ENCODE measurements at regions not wholly inside any gene's neighbourhood (a gene's known extent, or its start where the extent isn't known, plus 50 kb on each side); places are given as distances from the start of the nearest gene placed in this dataset.

DNA sequence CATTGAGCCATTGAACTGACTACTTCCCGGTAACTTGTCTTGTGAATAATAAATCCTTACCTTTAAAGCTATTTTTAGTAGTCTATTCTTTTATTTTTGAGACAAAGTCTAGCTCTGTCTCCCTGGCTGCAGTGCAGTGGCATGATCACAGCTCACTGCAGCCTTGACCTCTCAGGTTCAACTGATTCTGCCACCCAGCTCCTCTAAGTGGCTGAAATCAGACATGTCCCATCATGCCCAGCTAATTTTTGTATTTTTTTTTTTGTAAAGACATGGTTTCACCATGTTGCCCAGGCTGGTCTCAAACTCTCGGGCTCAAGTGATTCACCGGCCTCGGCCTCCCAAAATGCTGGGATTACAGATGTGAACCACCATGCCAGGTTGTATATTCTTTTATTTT is 59.3 kb upstream of the PTGS2 start:
- Histone ChIP-seq H3K36me3 (ENCODE audit: control insufficient read depth, insufficient read depth, low read length) (no peaks in the 10 kb centered on the region), H3K9me3 (replicated peaks; ENCODE audit: control insufficient read depth, insufficient read depth, low read depth, low read length) (no peaks in the 10 kb centered on the region; the same call in 1 of the 2 replicates), H3K9me1 (ENCODE audit: control insufficient read depth, insufficient read depth, low read length) (no peaks in the 10 kb centered on the region), H3K4me3 (no peak overlapping the region), H3K27me3 (ENCODE audit: control insufficient read depth in 2 of 2, insufficient read depth in 2 of 2, low read length in 2 of 2) (no peaks in the 10 kb centered on the region), H2AFZ (ENCODE audit: low read depth, low read length) (no peak overlapping the region), H3K4me1 (replicated peaks in 1 of 2; ENCODE audit: control insufficient read depth in 2 of 2, insufficient read depth in 2 of 2, low read length in 2 of 2) (no peaks in the 10 kb centered on the region), H3K4me2 (ENCODE audit: insufficient read depth, low read length) (no peak overlapping the region), H4K20me1 (replicated peaks; ENCODE audit: control insufficient read depth, insufficient read depth, low read length) (no peaks in the 10 kb centered on the region), H3K79me2 (ENCODE audit: control insufficient read depth, insufficient read depth, low read length) (no peaks in the 10 kb centered on the region), H3K9ac (ENCODE audit: insufficient read depth in 1 of 2, low read depth in 2 of 2, low read length in 2 of 2) (no peak overlapping the region), H3K27ac (ENCODE audit: extremely low read depth, low read depth, low read length) (no peak overlapping the region)
- in situ Hi-C loops (cut with MboI) = no loop called here
- TF ChIP-seq, protein P1, sequence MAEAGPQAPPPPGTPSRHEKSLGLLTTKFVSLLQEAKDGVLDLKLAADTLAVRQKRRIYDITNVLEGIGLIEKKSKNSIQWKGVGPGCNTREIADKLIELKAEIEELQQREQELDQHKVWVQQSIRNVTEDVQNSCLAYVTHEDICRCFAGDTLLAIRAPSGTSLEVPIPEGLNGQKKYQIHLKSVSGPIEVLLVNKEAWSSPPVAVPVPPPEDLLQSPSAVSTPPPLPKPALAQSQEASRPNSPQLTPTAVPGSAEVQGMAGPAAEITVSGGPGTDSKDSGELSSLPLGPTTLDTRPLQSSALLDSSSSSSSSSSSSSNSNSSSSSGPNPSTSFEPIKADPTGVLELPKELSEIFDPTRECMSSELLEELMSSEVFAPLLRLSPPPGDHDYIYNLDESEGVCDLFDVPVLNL (CRISPR knock-in tag; IDR thresholded peaks at IDR 0.05; ENCODE audit: low read depth) = no peak
- no peak for TF ChIP-seq RBM15 (IDR thresholded peaks at IDR 0.05; ENCODE audit: insufficient read depth, low read length)
- TF ChIP-seq, protein P2, sequence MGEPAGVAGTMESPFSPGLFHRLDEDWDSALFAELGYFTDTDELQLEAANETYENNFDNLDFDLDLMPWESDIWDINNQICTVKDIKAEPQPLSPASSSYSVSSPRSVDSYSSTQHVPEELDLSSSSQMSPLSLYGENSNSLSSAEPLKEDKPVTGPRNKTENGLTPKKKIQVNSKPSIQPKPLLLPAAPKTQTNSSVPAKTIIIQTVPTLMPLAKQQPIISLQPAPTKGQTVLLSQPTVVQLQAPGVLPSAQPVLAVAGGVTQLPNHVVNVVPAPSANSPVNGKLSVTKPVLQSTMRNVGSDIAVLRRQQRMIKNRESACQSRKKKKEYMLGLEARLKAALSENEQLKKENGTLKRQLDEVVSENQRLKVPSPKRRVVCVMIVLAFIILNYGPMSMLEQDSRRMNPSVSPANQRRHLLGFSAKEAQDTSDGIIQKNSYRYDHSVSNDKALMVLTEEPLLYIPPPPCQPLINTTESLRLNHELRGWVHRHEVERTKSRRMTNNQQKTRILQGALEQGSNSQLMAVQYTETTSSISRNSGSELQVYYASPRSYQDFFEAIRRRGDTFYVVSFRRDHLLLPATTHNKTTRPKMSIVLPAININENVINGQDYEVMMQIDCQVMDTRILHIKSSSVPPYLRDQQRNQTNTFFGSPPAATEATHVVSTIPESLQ (CRISPR knock-in tag; IDR thresholded peaks at IDR 0.05) = no peak
- no peak for TF ChIP-seq ZNF354B (CRISPR knock-in tag; IDR thresholded peaks at IDR 0.05)
- no peak for TF ChIP-seq ELF1 (tag; IDR thresholded peaks at IDR 0.05)
- no peak for TF ChIP-seq ARID2 (IDR thresholded peaks at IDR 0.05)
- ChIA-PET CTCF (ENCODE audit: low intra/inter-chr PET ratio) (no interaction called here), POLR2A (no interaction called here)
- intact Hi-C loops (cut with micrococcal nuclease) = no loop called here
- no peak for DNase-seq (ENCODE audit: extremely low read depth in 1 of 4, low spot score in 3 of 4)
- WGBS (ENCODE audit: insufficient coverage, low coverage, missing lambda C conversion rate) = 2% methylated on average over 4 of the region's 4 CpGs
- FAIRE-seq = no peak
- ATAC-seq = no peak
- BruUV-seq (replicated peaks) = no TSS peak

All from K562 (cell line).